HG02588 (cell line): ENCODE measurements at regions not wholly inside any gene's neighbourhood (a gene's known extent, or its start where the extent isn't known, plus 50 kb on each side); places are given as distances from the start of the nearest gene placed in this dataset.

ENCODE experiments used
- ATAC-seq: cut with Tn5 transposase; IDR thresholded peaks from one replicate; pipeline ENCODE4 v1.9.1; 2021; ENCODE audit warnings: mild to moderate bottlenecking, moderate library complexity; ENCODE audit not compliant: unreplicated experiment

GRCh38 chr15:70337277-70338186 lies 239.8 kb upstream of the TLE3 start:
- ATAC-seq: no peak

GRCh38 chr15:70336425-70337009 lies 238.8 kb upstream of the TLE3 start:
- no peak for ATAC-seq

- no peak for ATAC-seq
Observed at GRCh38 chr15:70334286-70334685, 236.6 kb upstream of the TLE3 start.

- ATAC-seq: no peak
Observed at GRCh38 chr15:70329179-70329578, 231.5 kb upstream of the TLE3 start.

- ATAC-seq: no peak
Observed at GRCh38 chr15:70328679-70329115, 231.0 kb upstream of the TLE3 start.

GRCh38 chr15:70327856-70328678 lies 230.3 kb upstream of the TLE3 start:
- ATAC-seq: no peak

GRCh38 chr15:70327328-70327855 lies 229.7 kb upstream of the TLE3 start:
- ATAC-seq: no peak

GRCh38 chr15:70324001-70324974 lies 226.6 kb upstream of the TLE3 start:
- ATAC-seq: no peak

- no peak for ATAC-seq
Observed at GRCh38 chr15:70323111-70323851, 225.6 kb upstream of the TLE3 start.

- no peak for ATAC-seq
Observed at GRCh38 chr15:70322051-70322668, 224.4 kb upstream of the TLE3 start.

- no peak for ATAC-seq
Observed at GRCh38 chr15:70321172-70321819, 223.6 kb upstream of the TLE3 start.

GRCh38 chr15:70320482-70320881 lies 222.8 kb upstream of the TLE3 start:
- ATAC-seq: no peak

GRCh38 chr15:70320077-70320476 lies 222.4 kb upstream of the TLE3 start:
- ATAC-seq: no peak

- ATAC-seq: peak; percentile 78
Observed at GRCh38 chr15:70319466-70319865, 221.7 kb upstream of the TLE3 start.

- peak; percentile 36 for ATAC-seq
Observed at GRCh38 chr15:70318594-70319465, 221.1 kb upstream of the TLE3 start.

- ATAC-seq: no peak
Observed at GRCh38 chr15:70316059-70316600, 218.4 kb upstream of the TLE3 start.

GRCh38 chr15:70315431-70315830 lies 217.7 kb upstream of the TLE3 start:
- no peak for ATAC-seq
